ENCODE measurements at regions not wholly inside any gene's neighbourhood (a gene's known extent, or its start where the extent isn't known, plus 50 kb on each side); places are given as distances from the start of the nearest gene placed in this dataset.

GRCh38 chrX:110432091-110432905, 73.7 kb downstream of the RTL9 start:
- no peak for DNase-seq (ENCODE audit: low spot score)

GRCh38 chrX:110432906-110433215, 74.2 kb downstream of the RTL9 start:
- DNase-seq (ENCODE audit: low spot score) = no peak

- no peak for DNase-seq (ENCODE audit: low spot score)
Measured at GRCh38 chrX:110435196-110435595, 76.5 kb downstream of the RTL9 start.

GRCh38 chrX:110436523-110436922, 77.9 kb downstream of the RTL9 start:
- DNase-seq (ENCODE audit: low spot score) = no peak

- no peak for DNase-seq (ENCODE audit: low spot score)
Measured at GRCh38 chrX:110437686-110438085, 79.0 kb downstream of the RTL9 start.

GRCh38 chrX:110440016-110440805, 81.6 kb downstream of the RTL9 start:
- DNase-seq (ENCODE audit: low spot score) = no peak

- DNase-seq (ENCODE audit: low spot score) = no peak
Measured at GRCh38 chrX:110442635-110443034, 84.0 kb downstream of the RTL9 start.

- no peak for DNase-seq (ENCODE audit: low spot score)
Measured at GRCh38 chrX:110444996-110445395, 86.3 kb downstream of the RTL9 start.

- no peak for DNase-seq (ENCODE audit: low spot score)
Measured at GRCh38 chrX:110448459-110448858, 89.8 kb downstream of the RTL9 start.

GRCh38 chrX:110449312-110449711, 90.7 kb downstream of the RTL9 start:
- DNase-seq (ENCODE audit: low spot score) = no peak

GRCh38 chrX:110450050-110450449, 91.4 kb downstream of the RTL9 start:
- DNase-seq (ENCODE audit: low spot score) = peak; percentile 42

GRCh38 chrX:110454336-110454735, 95.7 kb downstream of the RTL9 start:
- no peak for DNase-seq (ENCODE audit: low spot score)

GRCh38 chrX:110462957-110463356, 104.3 kb downstream of the RTL9 start:
- DNase-seq (ENCODE audit: low spot score) = no peak

GRCh38 chrX:110466790-110467189, 108.1 kb downstream of the RTL9 start:
- no peak for DNase-seq (ENCODE audit: low spot score)

- no peak for DNase-seq (ENCODE audit: low spot score)
Measured at GRCh38 chrX:110472265-110472664, 113.6 kb downstream of the RTL9 start.

- no peak for DNase-seq (ENCODE audit: low spot score)
Measured at GRCh38 chrX:110477593-110478228, 119.1 kb downstream of the RTL9 start.

- no peak for DNase-seq (ENCODE audit: low spot score)
Measured at GRCh38 chrX:110491846-110492620, 133.4 kb downstream of the RTL9 start.

- no peak for DNase-seq (ENCODE audit: low spot score)
Measured at GRCh38 chrX:110504947-110505346, 146.3 kb downstream of the RTL9 start.

- DNase-seq (ENCODE audit: low spot score) = no peak
Measured at GRCh38 chrX:110509755-110510532, 151.3 kb downstream of the RTL9 start.

- no peak for DNase-seq (ENCODE audit: low spot score)
Measured at GRCh38 chrX:110511238-110511637, 152.6 kb downstream of the RTL9 start.

GRCh38 chrX:110512341-110512740, 153.7 kb downstream of the RTL9 start:
- DNase-seq (ENCODE audit: low spot score) = no peak

All from CD4-positive, alpha-beta T cell treated with Interleukin-6 at 100 ng/mL for 8 hours (primary cell).